HCT116 (cell line): ENCODE measurements at regions not wholly inside any gene's neighbourhood (a gene's known extent, or its start where the extent isn't known, plus 50 kb on each side); places are given as distances from the start of the nearest gene placed in this dataset.

Source experiments
- CTCF ChIP-seq, 3 experiments: fragments of 200-600 bp in 1 of 3; sonication (generic) in 1 of 3; IDR thresholded peaks in 2 of 3; conservative IDR thresholded peaks in 1 of 3; 2 replicates each; pipeline ENCODE4 v1.5.1; 2012 to 2017; ENCODE audit warnings: low read depth in 2 of 3, low read length in 2 of 3, antibody characterized with exemption in 1 of 3, borderline replicate concordance in 1 of 3, control low read depth in 1 of 3, mild to moderate bottlenecking in 1 of 3, mixed read lengths in 1 of 3, mixed run types in 1 of 3, moderate library complexity in 1 of 3; ENCODE audit not compliant: insufficient read depth in 1 of 3
- POLR2AphosphoS5 ChIP-seq: IDR thresholded peaks from 2 replicates; pipeline ENCODE4 v1.6.1; 2011; ENCODE audit warnings: mild to moderate bottlenecking, low read depth, low read length, moderate library complexity

GRCh38 chr14:103260629-103261124 is 73.4 kb upstream of the EIF5 start:
- TF ChIP-seq POLR2AphosphoS5 (no peak), CTCF (IDR thresholded peaks at IDR 0.05 in 2 of 3, conservative IDR thresholded peaks at IDR 0.05 in 1 of 3; ENCODE audit: borderline replicate concordance in 1 of 3, insufficient read depth in 1 of 3, low read depth in 2 of 3, low read length in 2 of 3) (no peak)
